CD14-positive monocyte (primary cell): ENCODE measurements at regions not wholly inside any gene's neighbourhood (a gene's known extent, or its start where the extent isn't known, plus 50 kb on each side); places are given as distances from the start of the nearest gene placed in this dataset.

Experiments
- DNase-seq, 3 donors: peaks; one replicate each; pipeline ENCODE4 v3.0.0-alpha.2; 2011 to 2022
- H2AFZ ChIP-seq: 2 replicates; pipeline ENCODE4 v1.6.0; 2012; ENCODE audit warnings: mild to moderate bottlenecking, low read depth, low read length, inconsistent platforms; ENCODE audit not compliant: insufficient read depth, poor library complexity, severe bottlenecking
- H3K27ac ChIP-seq, 2 donors: 1 replicate in 1 of 2; 2 replicates in 1 of 2; pipeline ENCODE4 v1.5.1; 2012 to 2013; ENCODE audit warnings: low read length in 2 of 2, control low read depth in 1 of 2, inconsistent platforms in 1 of 2, low read depth in 1 of 2, mild to moderate bottlenecking in 1 of 2
- H3K27me3 ChIP-seq, 2 donors: one replicate each; pipeline versions ENCODE4 v1.6.0 to v1.6.1; 2011 to 2013; ENCODE audit warnings: low read length in 2 of 2; ENCODE audit not compliant: control insufficient read depth in 2 of 2, insufficient read depth in 2 of 2
- H3K36me3 ChIP-seq, 2 donors: replicated peaks in 1 of 2; 1 replicate in 1 of 2; 2 replicates in 1 of 2; pipeline versions ENCODE4 v1.5.1 to v1.6.1; 2012 to 2013; ENCODE audit warnings: low read length in 2 of 2, control low read depth in 1 of 2, inconsistent platforms in 1 of 2, mild to moderate bottlenecking in 1 of 2; ENCODE audit not compliant: insufficient read depth in 2 of 2, control insufficient read depth in 1 of 2
- H3K4me1 ChIP-seq, 2 donors: 1 replicate in 1 of 2; 2 replicates in 1 of 2; pipeline versions ENCODE4 v1.5.1 to v1.6.1; 2012 to 2013; ENCODE audit warnings: low read length in 2 of 2, control low read depth in 1 of 2, inconsistent platforms in 1 of 2, mild to moderate bottlenecking in 1 of 2, moderate library complexity in 1 of 2; ENCODE audit not compliant: insufficient read depth in 2 of 2, control insufficient read depth in 1 of 2
- H3K4me2 ChIP-seq: replicated peaks from 2 replicates; pipeline ENCODE3; 2012; ENCODE audit warnings: low read length, moderate library complexity, mild to moderate bottlenecking; ENCODE audit not compliant: poor library complexity, severe bottlenecking; ENCODE audit errors: extremely low read depth
- H3K4me3 ChIP-seq, 3 experiments: fragments of 200-600 bp in 1 of 3; sonication (generic) in 1 of 3; replicated peaks in 1 of 3; 1 replicate in 2 of 3; 2 replicates in 1 of 3; pipeline ENCODE4 v1.5.1; 2011 to 2013; ENCODE audit warnings: low read length in 3 of 3, mild to moderate bottlenecking in 3 of 3, control low read depth in 2 of 3, low read depth in 2 of 3, inconsistent platforms in 1 of 3, moderate library complexity in 1 of 3
- H3K79me2 ChIP-seq: 2 replicates; pipeline ENCODE4 v1.6.0; 2012; ENCODE audit warnings: mild to moderate bottlenecking, control low read depth, inconsistent platforms, low read length, moderate library complexity; ENCODE audit not compliant: insufficient read depth
- H3K9ac ChIP-seq: 2 replicates; pipeline ENCODE4 v1.6.0; 2017; ENCODE audit warnings: low read length, mild to moderate bottlenecking; ENCODE audit not compliant: insufficient read depth, poor library complexity, severe bottlenecking
- H3K9me3 ChIP-seq, 2 donors: replicated peaks in 1 of 2; 1 replicate in 1 of 2; 2 replicates in 1 of 2; pipeline versions ENCODE4 v1.5.1 to v1.6.1; 2012 to 2013; ENCODE audit warnings: low read length in 2 of 2, control low read depth in 1 of 2; ENCODE audit not compliant: control insufficient read depth in 1 of 2, insufficient read depth in 1 of 2
- H4K20me1 ChIP-seq: 2 replicates; pipeline ENCODE4 v1.6.0; 2012; ENCODE audit warnings: mild to moderate bottlenecking, low read length, control low read depth, moderate library complexity; ENCODE audit not compliant: insufficient read depth
- H3K27ac Mint-ChIP-seq, 7 donors: one replicate each; pipeline ENCODE4 v1.8.0; 2020; ENCODE audit warnings: mild to moderate bottlenecking in 7 of 7, mixed read lengths in 7 of 7, moderate library complexity in 6 of 7, inconsistent platforms in 2 of 7
- H3K27me3 Mint-ChIP-seq, 3 donors: one replicate each; pipeline ENCODE4 v1.8.0; 2021 to 2022; ENCODE audit warnings: low read depth in 3 of 3, mild to moderate bottlenecking in 3 of 3, mixed read lengths in 3 of 3, moderate library complexity in 3 of 3, inconsistent platforms in 1 of 3
- H3K36me3 Mint-ChIP-seq, 2 donors: one replicate each; pipeline ENCODE4 v1.8.0; 2020; ENCODE audit warnings: mixed read lengths in 2 of 2, inconsistent platforms in 1 of 2, mild to moderate bottlenecking in 1 of 2
- H3K4me1 Mint-ChIP-seq: one replicate; pipeline ENCODE4 v1.8.0; 2020; ENCODE audit warnings: mild to moderate bottlenecking, mixed read lengths
- H3K4me3 Mint-ChIP-seq, 2 donors: one replicate each; pipeline ENCODE4 v1.8.0; 2020; ENCODE audit warnings: mild to moderate bottlenecking in 2 of 2, mixed read lengths in 2 of 2, moderate library complexity in 1 of 2
- H3K9me3 Mint-ChIP-seq, 7 donors: one replicate each; pipeline ENCODE4 v1.8.0; 2020 to 2022; ENCODE audit warnings: mixed read lengths in 7 of 7, mild to moderate bottlenecking in 6 of 7, moderate library complexity in 6 of 7, inconsistent platforms in 2 of 7
- CTCF ChIP-seq: fragments of 200-600 bp; IDR thresholded peaks from one replicate; pipeline ENCODE4 v1.8.0; 2022; ENCODE audit warnings: antibody characterized with exemption, mild to moderate bottlenecking
- WGBS: methylation state at CpG from one replicate; pipeline ENCODE4 v1.1.5; 2013; ENCODE audit warnings: missing lambda C conversion rate; ENCODE audit not compliant: insufficient coverage; 5-methylcytosine and 5-hydroxymethylcytosine counted together
- intact Hi-C, 2 donors: fragments of 100-400 bp; cut with micrococcal nuclease; formaldehyde crosslinking; loops; one replicate each; pipeline versions ENCODE4 v1.15.0 to v1.15.1; 2023

GRCh38 chr13:76792731-76793347 is 93.4 kb downstream of the KCTD12 start:
- WGBS, result 22% methylated on average over 2 of the region's 4 CpGs
- Mint-ChIP-seq H3K4me1 (peaks cover 23% of the 10 kb centered on the region), H3K36me3 (no peaks in the 10 kb centered on the region), H3K9me3 (peaks cover 0 to 1% (median 0%) of the 10 kb centered on the region in 7 donors), H3K4me3 (peak overlapping the region in 1 of 2 donors; percentile 17), H3K27me3 (peaks cover 0 to 2% (median 0%) of the 10 kb centered on the region in 3 donors), H3K27ac (peak overlapping the region in 5 of 7 donors; percentile 15 to 58 (median 15))
- Histone ChIP-seq H3K9me3 (no peaks in the 10 kb centered on the region), H4K20me1 (no peaks in the 10 kb centered on the region), H3K79me2 (no peaks in the 10 kb centered on the region), H3K27ac (no peak overlapping the region), H3K36me3 (no peaks in the 10 kb centered on the region), H3K4me3 (no peak overlapping the region), H3K9ac (no peak overlapping the region), H3K4me1 (peaks cover 14 to 27% of the 10 kb centered on the region in 2 donors), H3K4me2 (no peak overlapping the region), H2AFZ (no peak overlapping the region), H3K27me3 (no peaks in the 10 kb centered on the region)
- intact Hi-C loops, result loop anchor here (10.0 kb wide), 2 partner anchors 48 to 128 kb away; no protein-coding TSS in a partner anchor
- TF ChIP-seq CTCF, result no peak
- DNase-seq, result peak in 2 of 3 donors; percentile 20 to 69

- Histone ChIP-seq H3K36me3 (no peaks in the 10 kb centered on the region), H3K27me3 (no peaks in the 10 kb centered on the region), H2AFZ (no peak overlapping the region), H3K9me3 (no peaks in the 10 kb centered on the region), H3K27ac (no peak overlapping the region), H3K9ac (no peak overlapping the region), H3K4me3 (no peak overlapping the region), H3K4me1 (peaks cover 16 to 26% of the 10 kb centered on the region in 2 donors), H3K4me2 (no peak overlapping the region), H3K79me2 (no peaks in the 10 kb centered on the region), H4K20me1 (no peaks in the 10 kb centered on the region)
- Mint-ChIP-seq H3K27me3 (peaks cover 0 to 2% (median 0%) of the 10 kb centered on the region in 3 donors), H3K9me3 (peaks cover 0 to 11% (median 7%) of the 10 kb centered on the region in 7 donors), H3K4me1 (peaks cover 29% of the 10 kb centered on the region), H3K4me3 (no peak overlapping the region), H3K36me3 (no peaks in the 10 kb centered on the region), H3K27ac (no peak overlapping the region)
- intact Hi-C loops, result loop anchor here (10.0 kb wide), 2 partner anchors 46 to 126 kb away; no protein-coding TSS in a partner anchor
- no peak for DNase-seq
- WGBS, result 94% methylated on average over 7 of the region's 10 CpGs
- no peak for TF ChIP-seq CTCF
These were observed 95.0 kb downstream of the KCTD12 start for GRCh38 chr13:76790980-76791819.
